ENCODE measurements at regions not wholly inside any gene's neighbourhood (a gene's known extent, or its start where the extent isn't known, plus 50 kb on each side); places are given as distances from the start of the nearest gene placed in this dataset.
"Not testable (repeated sequence)": the region's sequence is repeated elsewhere in the genome, so short reads cannot be mapped to it uniquely, and the experiment has no call there.

DNA sequence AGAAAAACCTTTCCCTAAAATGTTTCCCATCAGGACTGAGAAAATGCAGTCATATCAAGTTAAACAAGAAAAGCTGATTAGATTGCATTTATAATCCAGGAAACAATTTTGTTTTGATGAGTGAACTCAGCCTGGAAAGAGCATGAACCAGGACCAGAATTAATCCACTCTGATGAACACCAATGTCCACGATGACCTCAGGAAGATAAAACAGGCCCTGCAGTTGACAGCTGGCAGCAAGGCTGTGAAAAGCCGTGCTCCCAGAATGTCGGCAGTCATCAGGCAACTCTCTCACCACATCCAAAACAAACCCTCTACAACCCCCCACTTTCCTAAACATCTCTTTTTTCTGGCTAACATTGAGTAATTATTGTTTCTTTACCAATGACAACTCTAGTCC, 74.0 kb upstream of the PROKR2 start:
- DNase-seq (ENCODE audit: low read depth in 2 of 2): no peak

DNA sequence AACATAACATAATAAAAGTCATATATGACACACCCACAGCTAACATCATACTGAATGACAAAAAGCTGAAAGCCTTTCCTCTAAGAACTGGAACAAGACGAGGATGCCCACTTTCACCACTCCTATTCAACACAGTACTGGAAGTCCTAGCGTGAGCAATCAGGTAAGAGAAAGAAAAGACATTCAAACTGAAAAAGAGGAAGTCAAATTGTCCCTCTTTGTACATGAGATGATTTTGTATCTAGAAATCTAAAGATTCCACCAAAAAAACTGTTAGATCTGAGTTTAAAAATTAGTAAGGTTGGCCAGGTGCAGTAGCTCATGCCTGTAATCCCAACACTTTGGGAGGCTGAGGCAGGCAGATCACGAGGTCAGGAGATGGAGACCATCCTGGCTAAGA, 70.1 kb upstream of the PROKR2 start:
- not testable (repeated sequence) for DNase-seq (ENCODE audit: low read depth in 2 of 2)

DNA sequence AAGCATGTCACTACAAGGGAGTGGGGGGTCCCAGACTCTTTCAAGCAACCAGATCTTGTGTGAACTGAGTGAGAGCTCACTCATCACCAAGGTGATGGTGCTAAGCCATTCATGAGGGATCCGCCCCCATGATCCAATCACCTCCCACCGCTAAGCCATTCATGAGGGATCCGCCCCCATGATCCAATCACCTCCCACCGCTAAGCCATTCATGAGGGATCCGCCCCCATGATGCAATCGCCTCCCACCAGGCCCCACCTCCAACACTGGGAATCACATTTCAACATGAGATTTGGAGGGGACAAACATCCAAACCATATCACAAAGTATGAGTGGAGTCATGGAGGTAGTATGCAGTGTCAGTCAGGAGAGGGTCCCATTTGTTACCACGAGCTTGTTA, 64.8 kb upstream of the PROKR2 start:
- DNase-seq (ENCODE audit: low read depth in 2 of 2): not testable (repeated sequence)

DNA sequence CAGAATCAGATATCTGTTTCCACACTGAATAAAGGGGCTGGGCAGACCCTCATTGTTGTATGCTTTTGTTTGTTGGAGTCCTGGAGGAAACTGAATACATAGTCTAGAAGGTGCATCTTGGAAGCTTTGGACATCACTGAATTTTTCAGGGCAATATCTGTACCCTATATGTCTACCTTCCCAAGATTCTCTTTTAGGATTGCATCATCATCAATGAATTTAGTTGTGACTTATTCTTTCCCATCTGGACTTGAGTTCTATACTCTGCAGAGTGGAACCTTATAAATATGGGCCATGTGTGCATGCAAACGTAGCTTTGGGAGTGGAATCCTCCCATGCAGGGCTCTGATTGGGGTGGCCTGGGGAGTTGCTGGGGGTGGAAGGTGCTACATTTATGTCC, 60.7 kb upstream of the PROKR2 start:
- DNase-seq (ENCODE audit: low read depth in 2 of 2): no peak

DNA sequence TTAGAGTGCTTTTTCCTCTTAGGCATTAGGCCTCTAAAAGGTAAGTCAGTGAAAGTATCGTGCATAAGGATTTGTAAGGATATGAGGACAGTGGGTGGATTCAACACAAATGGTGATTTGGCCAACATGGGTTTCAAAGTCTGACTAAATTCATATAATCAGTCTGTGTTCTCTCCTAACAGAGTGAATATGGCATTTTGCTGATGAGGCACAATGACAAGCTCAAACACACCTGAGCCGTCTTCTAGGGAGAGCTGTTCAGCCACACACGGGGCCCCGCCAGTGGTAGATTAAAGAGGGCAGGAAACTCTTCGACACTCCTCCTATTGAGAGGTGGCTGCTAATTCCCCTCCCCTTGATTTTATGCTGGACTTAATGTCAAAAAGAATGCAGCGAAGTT, 59.5 kb upstream of the PROKR2 start:
- no peak for DNase-seq (ENCODE audit: low read depth in 2 of 2)

DNA sequence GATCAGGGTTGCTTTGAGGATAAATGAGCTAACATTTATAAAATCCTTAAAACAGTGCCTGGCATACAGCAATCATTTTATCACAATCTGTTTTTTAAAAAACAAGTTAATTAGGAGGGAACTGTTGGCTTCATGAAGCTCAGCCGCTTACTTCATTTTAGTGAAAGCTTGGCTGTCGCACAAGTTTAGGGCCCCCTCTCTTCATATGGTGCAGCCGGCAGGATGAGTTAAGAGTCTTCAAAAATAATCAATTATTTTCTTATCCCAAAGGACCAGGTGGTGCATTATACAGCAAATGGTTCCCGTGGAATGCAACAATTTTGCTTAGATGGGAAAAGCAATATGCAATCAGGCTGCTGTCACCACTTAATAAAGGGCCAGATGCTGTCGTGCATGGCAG, 57.4 kb upstream of the PROKR2 start:
- DNase-seq (ENCODE audit: low read depth in 2 of 2): no peak

DNA sequence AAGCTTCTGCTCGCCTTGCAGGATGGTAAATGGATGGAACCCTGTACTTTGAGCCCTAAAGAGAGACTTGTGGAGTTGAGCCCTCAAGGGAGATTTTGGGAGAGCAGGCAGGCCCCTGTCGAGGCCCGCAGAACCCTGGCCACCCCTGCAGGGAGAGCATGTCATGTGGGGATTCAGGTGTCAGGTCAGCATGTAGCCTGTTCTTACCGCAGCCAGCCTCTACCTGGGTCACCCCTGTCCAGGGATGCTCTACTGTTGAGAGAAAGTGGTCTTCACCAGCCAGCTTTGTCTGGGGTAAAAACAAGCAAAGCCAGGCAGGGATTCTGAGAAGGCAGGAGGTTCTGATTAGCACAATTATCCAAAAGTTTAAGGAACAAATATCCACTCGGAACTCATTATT, 55.6 kb upstream of the PROKR2 start:
- DNase-seq (ENCODE audit: low read depth in 2 of 2): no peak

DNA sequence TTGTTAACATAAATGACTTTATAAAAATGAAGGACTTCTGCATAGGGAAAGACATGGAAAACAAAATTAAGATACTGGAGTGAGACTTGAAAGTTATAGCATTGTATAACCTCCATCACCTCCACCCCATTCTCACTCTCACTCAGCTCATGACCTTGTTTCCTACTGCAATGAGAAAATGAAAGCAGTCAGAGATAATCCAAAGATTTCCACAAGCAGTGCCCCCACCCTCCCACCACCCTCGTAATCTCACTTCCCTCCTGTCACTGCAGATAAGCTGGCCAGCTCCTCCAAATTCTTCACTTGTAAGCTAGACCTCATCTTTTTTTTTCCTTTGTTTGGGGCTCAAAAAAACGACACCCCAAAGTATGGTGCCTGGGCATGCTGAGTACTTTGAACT, 52.9 kb upstream of the PROKR2 start:
- DNase-seq (ENCODE audit: low read depth in 2 of 2): no peak
